Lower lobe of right lung (tissue), 2 donors: ENCODE measurements at regions not wholly inside any gene's neighbourhood (a gene's known extent, or its start where the extent isn't known, plus 50 kb on each side); places are given as distances from the start of the nearest gene placed in this dataset.

ENCODE experiments used
- ATAC-seq, 2 donors: fragments of 200-7000 bp; cut with Tn5 transposase; one replicate each; pipeline ENCODE4 v1.9.1; 2020 to 2022; ENCODE audit warnings: mild to moderate bottlenecking in 2 of 2, moderate library complexity in 2 of 2
- DNase-seq: peaks from one replicate; pipeline ENCODE4 v3.0.0-alpha.2; 2020
- H3K27ac ChIP-seq: fragments of 200-600 bp; one replicate; pipeline ENCODE4 v1.8.0; 2022
- H3K27me3 ChIP-seq: fragments of 200-600 bp; one replicate; pipeline ENCODE4 v1.8.0; 2022; ENCODE audit warnings: low read depth
- H3K36me3 ChIP-seq: fragments of 200-600 bp; one replicate; pipeline ENCODE4 v1.8.0; 2022; ENCODE audit warnings: mild to moderate bottlenecking
- H3K4me1 ChIP-seq: fragments of 200-600 bp; one replicate; pipeline ENCODE4 v1.8.0; 2022
- H3K4me3 ChIP-seq: fragments of 200-600 bp; one replicate; pipeline ENCODE4 v1.8.0; 2022; ENCODE audit warnings: mild to moderate bottlenecking
- H3K9me3 ChIP-seq: fragments of 200-600 bp; one replicate; pipeline ENCODE4 v1.8.0; 2022
- intact Hi-C: fragments of 100-400 bp; cut with DNase I; formaldehyde crosslinking; loops from one replicate; pipeline ENCODE4 v1.11.0; 2022
- TF ChIP-seq, protein P1 (sequence below): fragments of 200-600 bp; IDR thresholded peaks from one replicate; pipeline ENCODE4 v1.8.0; 2022; ENCODE audit warnings: antibody characterized with exemption, mild to moderate bottlenecking
- donor health status: DM: no; HTN: yes; CAD: no; lungs with severe emphysema.

DNA sequence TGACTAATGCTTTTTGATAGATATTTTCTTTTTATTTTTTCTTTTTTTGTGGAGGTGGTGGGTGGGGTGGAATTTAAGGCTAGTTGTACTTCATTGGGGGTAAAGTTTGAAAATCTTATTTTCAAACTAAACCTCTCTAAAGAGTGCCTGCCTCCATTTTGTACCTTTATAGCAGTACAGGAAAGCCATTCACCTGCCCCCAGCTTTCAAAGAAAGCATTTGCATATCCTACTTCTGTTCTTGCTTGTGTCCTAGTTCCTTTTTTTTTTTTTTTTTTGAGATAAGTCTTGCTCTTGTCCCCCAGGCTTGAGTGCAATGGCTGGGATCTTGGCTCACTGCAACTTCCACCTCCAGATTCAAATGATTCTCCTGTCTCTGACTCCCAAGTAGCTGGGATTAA is 766.2 kb upstream of the LRRC4C start:
- DNase-seq (no peak), ATAC-seq (no peak)
- Histone ChIP-seq H3K4me3 (no peak overlapping the region), H3K27me3 (no peaks in the 10 kb centered on the region), H3K36me3 (no peaks in the 10 kb centered on the region), H3K4me1 (no peaks in the 10 kb centered on the region), H3K27ac (no peak overlapping the region), H3K9me3 (no peaks in the 10 kb centered on the region)
- TF ChIP-seq, protein P1, sequence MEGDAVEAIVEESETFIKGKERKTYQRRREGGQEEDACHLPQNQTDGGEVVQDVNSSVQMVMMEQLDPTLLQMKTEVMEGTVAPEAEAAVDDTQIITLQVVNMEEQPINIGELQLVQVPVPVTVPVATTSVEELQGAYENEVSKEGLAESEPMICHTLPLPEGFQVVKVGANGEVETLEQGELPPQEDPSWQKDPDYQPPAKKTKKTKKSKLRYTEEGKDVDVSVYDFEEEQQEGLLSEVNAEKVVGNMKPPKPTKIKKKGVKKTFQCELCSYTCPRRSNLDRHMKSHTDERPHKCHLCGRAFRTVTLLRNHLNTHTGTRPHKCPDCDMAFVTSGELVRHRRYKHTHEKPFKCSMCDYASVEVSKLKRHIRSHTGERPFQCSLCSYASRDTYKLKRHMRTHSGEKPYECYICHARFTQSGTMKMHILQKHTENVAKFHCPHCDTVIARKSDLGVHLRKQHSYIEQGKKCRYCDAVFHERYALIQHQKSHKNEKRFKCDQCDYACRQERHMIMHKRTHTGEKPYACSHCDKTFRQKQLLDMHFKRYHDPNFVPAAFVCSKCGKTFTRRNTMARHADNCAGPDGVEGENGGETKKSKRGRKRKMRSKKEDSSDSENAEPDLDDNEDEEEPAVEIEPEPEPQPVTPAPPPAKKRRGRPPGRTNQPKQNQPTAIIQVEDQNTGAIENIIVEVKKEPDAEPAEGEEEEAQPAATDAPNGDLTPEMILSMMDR: no peak
- intact Hi-C loops: no loop called here

DNA sequence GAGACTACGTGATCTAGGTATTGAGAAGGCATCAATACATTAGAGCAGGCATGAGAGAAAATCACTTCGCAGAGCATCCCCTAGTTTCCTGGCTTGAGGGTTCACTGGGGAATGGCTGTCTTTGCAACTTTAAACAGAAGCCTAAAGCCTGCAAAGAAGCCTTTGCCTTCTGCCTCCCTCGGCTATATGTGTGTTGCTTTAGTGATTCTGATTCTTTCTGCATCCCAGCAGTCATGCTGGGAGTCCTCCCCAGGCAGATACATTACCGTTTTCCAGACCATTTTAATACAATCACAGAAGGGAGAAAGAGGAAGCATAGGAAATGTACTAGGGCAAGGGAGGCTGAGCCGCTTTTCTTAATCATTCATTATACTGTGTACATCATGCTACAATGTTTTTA is 773.2 kb upstream of the LRRC4C start:
- ATAC-seq: no peak
- intact Hi-C loops: no loop called here
- Histone ChIP-seq H3K9me3 (no peaks in the 10 kb centered on the region), H3K36me3 (no peaks in the 10 kb centered on the region), H3K27me3 (no peaks in the 10 kb centered on the region), H3K4me3 (no peak overlapping the region), H3K4me1 (no peaks in the 10 kb centered on the region), H3K27ac (no peak overlapping the region)
- DNase-seq: no peak
- TF ChIP-seq, protein P1: no peak

DNA sequence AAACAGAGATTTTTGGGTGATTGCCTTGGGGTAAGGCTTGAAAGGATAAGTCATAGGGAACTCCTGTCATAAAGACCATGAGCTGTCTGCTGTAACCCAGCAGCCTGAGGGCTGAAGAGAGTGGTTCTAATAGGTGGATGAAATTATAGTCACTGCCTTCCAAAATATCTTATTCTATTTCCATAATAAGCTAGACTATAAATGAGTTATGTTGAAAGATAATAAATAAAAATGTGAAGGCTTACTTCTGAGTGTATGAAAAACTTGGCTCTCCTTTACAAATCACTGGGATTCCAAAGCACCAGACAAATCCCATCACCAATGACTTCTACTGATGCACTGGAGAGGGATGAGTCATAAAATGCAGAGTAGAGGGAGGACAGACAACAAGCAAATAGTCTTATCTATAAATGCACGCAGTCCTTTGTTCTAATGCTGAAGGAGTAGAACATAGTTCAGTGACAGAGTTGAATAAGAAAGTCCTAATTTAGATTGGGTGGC is 775.0 kb upstream of the LRRC4C start:
- H3K4me3 ChIP-seq: no peak overlapping the region
- H3K36me3 ChIP-seq: no peaks in the 10 kb centered on the region
- ATAC-seq (no peak), DNase-seq (no peak)
- no peaks in the 10 kb centered on the region for H3K27me3 ChIP-seq
- intact Hi-C loops: no loop called here
- no peaks in the 10 kb centered on the region for H3K4me1 ChIP-seq
- H3K9me3 ChIP-seq: no peaks in the 10 kb centered on the region
- no peak overlapping the region for H3K27ac ChIP-seq
- TF ChIP-seq, protein P1: no peak

DNA sequence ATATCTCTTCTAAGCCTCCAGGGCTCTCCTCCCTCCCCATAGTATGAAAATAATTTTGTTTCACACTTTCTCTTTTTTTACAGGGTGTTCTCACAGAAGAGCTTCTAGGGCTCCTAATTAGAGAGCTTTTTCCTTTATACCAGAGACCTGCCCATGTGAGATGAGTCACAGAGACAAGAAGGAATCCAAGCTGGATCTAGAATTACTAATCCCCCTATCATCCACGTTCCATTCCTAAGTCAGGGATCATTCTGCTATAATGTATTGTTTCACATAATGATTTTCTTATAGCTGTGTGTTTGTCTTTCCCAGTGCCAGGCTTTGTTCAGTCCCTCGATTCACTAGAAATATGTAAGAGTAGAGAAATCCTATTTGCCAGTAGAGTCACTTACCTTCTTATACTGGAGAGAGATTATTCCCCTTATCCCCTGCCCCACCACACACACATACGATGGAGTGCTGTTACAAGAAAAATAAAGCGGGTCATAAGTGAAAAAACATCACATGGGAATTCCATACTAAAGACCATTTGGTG is 778.3 kb upstream of the LRRC4C start:
- H3K36me3 ChIP-seq: no peaks in the 10 kb centered on the region
- TF ChIP-seq, protein P1: no peak
- H3K4me3 ChIP-seq: no peak overlapping the region
- intact Hi-C loops: no loop called here
- no peak overlapping the region for H3K27ac ChIP-seq
- DNase-seq (no peak), ATAC-seq (no peak)
- H3K4me1 ChIP-seq: no peaks in the 10 kb centered on the region
- H3K9me3 ChIP-seq: no peaks in the 10 kb centered on the region
- no peaks in the 10 kb centered on the region for H3K27me3 ChIP-seq

DNA sequence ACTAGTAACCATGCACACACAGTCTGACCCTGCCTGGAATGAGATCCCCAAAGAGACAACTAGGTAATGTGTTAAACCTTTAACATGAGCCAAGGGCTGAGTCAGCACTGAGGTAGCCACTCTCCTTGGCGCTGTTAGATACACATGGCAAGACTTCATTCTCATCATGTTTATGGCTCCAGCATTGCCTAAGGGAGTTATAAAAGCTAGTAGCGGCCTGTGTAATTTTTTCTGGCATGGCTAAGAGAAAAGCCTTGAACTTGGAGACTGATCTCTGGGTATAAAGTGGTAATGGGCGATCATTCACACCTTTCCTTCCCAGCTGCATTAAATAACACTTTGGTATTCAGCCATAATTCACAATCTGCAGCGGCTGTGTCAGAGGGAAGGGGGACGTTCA is 779.7 kb upstream of the LRRC4C start:
- Histone ChIP-seq H3K4me1 (no peaks in the 10 kb centered on the region), H3K9me3 (no peaks in the 10 kb centered on the region), H3K27ac (no peak overlapping the region), H3K4me3 (no peak overlapping the region), H3K36me3 (no peaks in the 10 kb centered on the region), H3K27me3 (no peaks in the 10 kb centered on the region)
- TF ChIP-seq, protein P1: no peak
- DNase-seq: no peak
- no peak for ATAC-seq
- intact Hi-C loops: no loop called here
